ENCODE measurements at regions not wholly inside any gene's neighbourhood (a gene's known extent, or its start where the extent isn't known, plus 50 kb on each side); places are given as distances from the start of the nearest gene placed in this dataset.
A peak's percentile ranks its signal among the peaks of the same experiment; 100 is the strongest.
"Not testable (repeated sequence)": the region's sequence is repeated elsewhere in the genome, so short reads cannot be mapped to it uniquely, and the experiment has no call there.

GRCh38 chr2:8553643-8554042 is 128.2 kb upstream of the ID2 start:
- no peak for DNase-seq (ENCODE audit: low spot score in 2 of 2)
- H3K36me3 ChIP-seq (replicated peaks), result no peaks in the 10 kb centered on the region
- H3K27me3 ChIP-seq (ENCODE audit: low read depth), result no peaks in the 10 kb centered on the region
- no peak overlapping the region for H3K4me3 ChIP-seq
- no peaks in the 10 kb centered on the region for H3K9me3 ChIP-seq
- in situ Hi-C loops (cut with MboI; ENCODE audit: low sequenced_read_pairs), result no loop called here
- no peaks in the 10 kb centered on the region for H3K4me1 ChIP-seq

- no peak overlapping the region for H3K4me3 ChIP-seq
- H3K4me1 ChIP-seq, result no peaks in the 10 kb centered on the region
- no peak for DNase-seq (ENCODE audit: low spot score in 2 of 2)
- no peaks in the 10 kb centered on the region for H3K36me3 ChIP-seq (replicated peaks)
- in situ Hi-C loops (cut with MboI; ENCODE audit: low sequenced_read_pairs), result no loop called here
- H3K9me3 ChIP-seq, result no peaks in the 10 kb centered on the region
- H3K27me3 ChIP-seq (ENCODE audit: low read depth), result no peaks in the 10 kb centered on the region
These were observed 127.5 kb upstream of the ID2 start for GRCh38 chr2:8554296-8554806.

- H3K4me1 ChIP-seq, result no peaks in the 10 kb centered on the region
- in situ Hi-C loops (cut with MboI; ENCODE audit: low sequenced_read_pairs), result no loop called here
- no peak for DNase-seq (ENCODE audit: low spot score in 2 of 2)
- no peaks in the 10 kb centered on the region for H3K36me3 ChIP-seq (replicated peaks)
- H3K27me3 ChIP-seq (ENCODE audit: low read depth), result no peaks in the 10 kb centered on the region
- H3K4me3 ChIP-seq, result no peak overlapping the region
- H3K9me3 ChIP-seq, result no peaks in the 10 kb centered on the region
These were observed 126.3 kb upstream of the ID2 start for GRCh38 chr2:8555543-8555942.

- no peak for DNase-seq (ENCODE audit: low spot score in 2 of 2)
- no peaks in the 10 kb centered on the region for H3K36me3 ChIP-seq (replicated peaks)
- H3K27me3 ChIP-seq (ENCODE audit: low read depth), result no peaks in the 10 kb centered on the region
- H3K9me3 ChIP-seq, result no peaks in the 10 kb centered on the region
- in situ Hi-C loops (cut with MboI; ENCODE audit: low sequenced_read_pairs), result no loop called here
- H3K4me1 ChIP-seq, result no peaks in the 10 kb centered on the region
- H3K4me3 ChIP-seq, result no peak overlapping the region
These were observed 123.8 kb upstream of the ID2 start for GRCh38 chr2:8558096-8558495.

- Histone ChIP-seq H3K4me3 (no peak overlapping the region), H3K27me3 (ENCODE audit: low read depth) (no peaks in the 10 kb centered on the region), H3K9me3 (no peaks in the 10 kb centered on the region), H3K4me1 (no peaks in the 10 kb centered on the region), H3K36me3 (replicated peaks) (no peaks in the 10 kb centered on the region)
- in situ Hi-C loops (cut with MboI; ENCODE audit: low sequenced_read_pairs), result no loop called here
- no peak for DNase-seq (ENCODE audit: low spot score in 2 of 2)
These were observed 122.9 kb upstream of the ID2 start for GRCh38 chr2:8558956-8559355.

- Histone ChIP-seq H3K27me3 (ENCODE audit: low read depth) (no peaks in the 10 kb centered on the region), H3K4me1 (no peaks in the 10 kb centered on the region), H3K9me3 (no peaks in the 10 kb centered on the region), H3K4me3 (no peak overlapping the region), H3K36me3 (replicated peaks) (no peaks in the 10 kb centered on the region)
- in situ Hi-C loops (cut with MboI; ENCODE audit: low sequenced_read_pairs), result no loop called here
- no peak for DNase-seq (ENCODE audit: low spot score in 2 of 2)
These were observed 122.1 kb upstream of the ID2 start for GRCh38 chr2:8559805-8560204.

- H3K9me3 ChIP-seq; DNase-seq (ENCODE audit: low spot score in 2 of 2); H3K27me3 ChIP-seq (ENCODE audit: low read depth); in situ Hi-C loops (cut with MboI; ENCODE audit: low sequenced_read_pairs); H3K36me3 ChIP-seq (replicated peaks); H3K4me1 ChIP-seq; H3K4me3 ChIP-seq: not testable (repeated sequence)
These were observed 120.2 kb upstream of the ID2 start for GRCh38 chr2:8561692-8562091.

GRCh38 chr2:8563814-8564474 is 117.9 kb upstream of the ID2 start:
- H3K9me3 ChIP-seq, result no peaks in the 10 kb centered on the region
- H3K36me3 ChIP-seq (replicated peaks), result no peaks in the 10 kb centered on the region
- H3K4me1 ChIP-seq, result no peaks in the 10 kb centered on the region
- DNase-seq (ENCODE audit: low spot score in 2 of 2), result no peak
- in situ Hi-C loops (cut with MboI; ENCODE audit: low sequenced_read_pairs), result no loop called here
- no peak overlapping the region for H3K4me3 ChIP-seq
- H3K27me3 ChIP-seq (ENCODE audit: low read depth), result no peaks in the 10 kb centered on the region

GRCh38 chr2:8564475-8564874 is 117.4 kb upstream of the ID2 start:
- H3K36me3 ChIP-seq (replicated peaks), result no peaks in the 10 kb centered on the region
- in situ Hi-C loops (cut with MboI; ENCODE audit: low sequenced_read_pairs), result no loop called here
- no peaks in the 10 kb centered on the region for H3K27me3 ChIP-seq (ENCODE audit: low read depth)
- DNase-seq (ENCODE audit: low spot score in 2 of 2), result no peak
- H3K4me3 ChIP-seq, result no peak overlapping the region
- H3K4me1 ChIP-seq, result no peaks in the 10 kb centered on the region
- no peaks in the 10 kb centered on the region for H3K9me3 ChIP-seq

GRCh38 chr2:8565399-8566154 is 116.3 kb upstream of the ID2 start:
- no peaks in the 10 kb centered on the region for H3K27me3 ChIP-seq (ENCODE audit: low read depth)
- DNase-seq (ENCODE audit: low spot score in 2 of 2), result no peak
- in situ Hi-C loops (cut with MboI; ENCODE audit: low sequenced_read_pairs), result no loop called here
- H3K36me3 ChIP-seq (replicated peaks), result no peaks in the 10 kb centered on the region
- no peaks in the 10 kb centered on the region for H3K4me1 ChIP-seq
- no peak overlapping the region for H3K4me3 ChIP-seq
- no peaks in the 10 kb centered on the region for H3K9me3 ChIP-seq

- H3K36me3 ChIP-seq (replicated peaks), result no peaks in the 10 kb centered on the region
- H3K9me3 ChIP-seq, result no peaks in the 10 kb centered on the region
- H3K4me3 ChIP-seq, result no peak overlapping the region
- H3K27me3 ChIP-seq (ENCODE audit: low read depth), result no peaks in the 10 kb centered on the region
- no peaks in the 10 kb centered on the region for H3K4me1 ChIP-seq
- DNase-seq (ENCODE audit: low spot score in 2 of 2), result no peak
- in situ Hi-C loops (cut with MboI; ENCODE audit: low sequenced_read_pairs), result no loop called here
These were observed 115.6 kb upstream of the ID2 start for GRCh38 chr2:8566155-8566670.

- in situ Hi-C loops (cut with MboI; ENCODE audit: low sequenced_read_pairs), result no loop called here
- Histone ChIP-seq H3K27me3 (ENCODE audit: low read depth) (no peaks in the 10 kb centered on the region), H3K4me3 (no peak overlapping the region), H3K4me1 (no peaks in the 10 kb centered on the region), H3K9me3 (no peaks in the 10 kb centered on the region), H3K36me3 (replicated peaks) (no peaks in the 10 kb centered on the region)
- DNase-seq (ENCODE audit: low spot score in 2 of 2), result peak in 1 of 2 experiments; percentile 2
These were observed 114.9 kb upstream of the ID2 start for GRCh38 chr2:8566774-8567468.

GRCh38 chr2:8567469-8568260 is 114.2 kb upstream of the ID2 start:
- peak in 1 of 2 experiments; percentile 3 for DNase-seq (ENCODE audit: low spot score in 2 of 2)
- H3K4me1 ChIP-seq, result no peaks in the 10 kb centered on the region
- in situ Hi-C loops (cut with MboI; ENCODE audit: low sequenced_read_pairs), result no loop called here

More at GRCh38 chr2:8567469-8568260, 114.2 kb upstream of the ID2 start:
- no peaks in the 10 kb centered on the region for H3K36me3 ChIP-seq (replicated peaks)
- H3K9me3 ChIP-seq, result no peaks in the 10 kb centered on the region
- H3K27me3 ChIP-seq (ENCODE audit: low read depth), result no peaks in the 10 kb centered on the region
- no peak overlapping the region for H3K4me3 ChIP-seq

Measured in HAP-1 (cell line).